MM.1S (cell line): ENCODE measurements at regions not wholly inside any gene's neighbourhood (a gene's known extent, or its start where the extent isn't known, plus 50 kb on each side); places are given as distances from the start of the nearest gene placed in this dataset.

Experiments
- DNase-seq: peaks from one replicate; pipeline ENCODE4 v3.0.0-alpha.2; 2015
- H2AFZ ChIP-seq: fragments of 300-600 bp; sonication (generic); 2 replicates; pipeline ENCODE4 v1.6.0; 2016; ENCODE audit warnings: antibody characterized with exemption, low read length
- H3F3A ChIP-seq: fragments of 300-600 bp; sonication (generic); 2 replicates; pipeline ENCODE4 v1.6.1; 2016; ENCODE audit warnings: mild to moderate bottlenecking, antibody characterized with exemption, low read length, moderate library complexity, mixed read lengths; ENCODE audit not compliant: insufficient read depth
- H3K27ac ChIP-seq: fragments of 300-600 bp; sonication (generic); 2 replicates; pipeline ENCODE4 v1.5.1; 2016; ENCODE audit warnings: mild to moderate bottlenecking, low read length
- H3K27me3 ChIP-seq: fragments of 300-600 bp; sonication (generic); replicated peaks from 2 replicates; pipeline ENCODE4 v1.6.0; 2016; ENCODE audit warnings: low read length; ENCODE audit not compliant: insufficient read depth
- H3K36me3 ChIP-seq: fragments of 300-600 bp; sonication (generic); replicated peaks from 2 replicates; pipeline ENCODE4 v1.6.1; 2016; ENCODE audit warnings: mild to moderate bottlenecking, low read length, mixed read lengths; ENCODE audit not compliant: insufficient read depth
- H3K4me1 ChIP-seq: fragments of 300-600 bp; sonication (generic); 2 replicates; pipeline ENCODE4 v1.6.1; 2016; ENCODE audit warnings: low read length, mixed read lengths
- H3K4me2 ChIP-seq: fragments of 300-600 bp; sonication (generic); 2 replicates; pipeline ENCODE4 v1.6.0; 2016; ENCODE audit warnings: low read depth, low read length
- H3K4me3 ChIP-seq: fragments of 300-600 bp; sonication (generic); 2 replicates; pipeline ENCODE4 v1.5.1; 2016; ENCODE audit warnings: low read length, mixed read lengths
- H3K79me2 ChIP-seq: fragments of 300-600 bp; sonication (generic); 2 replicates; pipeline ENCODE4 v1.6.1; 2016; ENCODE audit warnings: mixed run types, low read length, mixed read lengths
- H3K9ac ChIP-seq: fragments of 300-600 bp; sonication (generic); 2 replicates; pipeline ENCODE4 v1.6.1; 2016; ENCODE audit warnings: low read length, mixed read lengths
- H3K9me2 ChIP-seq: fragments of 300-600 bp; sonication (generic); replicated peaks from 2 replicates; pipeline ENCODE4 v1.6.1; 2016; ENCODE audit warnings: mild to moderate bottlenecking, low read length, mixed read lengths; ENCODE audit not compliant: insufficient read depth
- H3K9me3 ChIP-seq: fragments of 300-600 bp; sonication (generic); replicated peaks from 2 replicates; pipeline ENCODE4 v1.6.1; 2016; ENCODE audit warnings: mild to moderate bottlenecking, low read length, mixed read lengths; ENCODE audit not compliant: insufficient read depth
- H4K20me1 ChIP-seq: fragments of 300-600 bp; sonication (generic); 2 replicates; pipeline ENCODE4 v1.6.1; 2016; ENCODE audit warnings: mild to moderate bottlenecking, low read length, moderate library complexity, mixed read lengths; ENCODE audit not compliant: insufficient read depth
- EZH2 ChIP-seq: fragments of 300-600 bp; sonication (generic); optimal IDR thresholded peaks from 2 replicates; pipeline ENCODE3; 2017; ENCODE audit warnings: low read depth, mild to moderate bottlenecking, antibody characterized with exemption, low read length, mixed read lengths
- EZH2phosphoT487 ChIP-seq: fragments of 300-600 bp; sonication (generic); IDR thresholded peaks from 2 replicates; pipeline ENCODE4 v1.6.1; 2018; ENCODE audit warnings: antibody characterized with exemption, low read length
- TF ChIP-seq, protein P1 (sequence below): fragments of 300-600 bp; sonication (generic); IDR thresholded peaks from 2 replicates; pipeline ENCODE4 v1.5.1; 2016; ENCODE audit warnings: antibody characterized with exemption, low read length, mixed read lengths

- Histone ChIP-seq H3K27me3 (no peaks in the 10 kb centered on the region), H3K9me2 (no peaks in the 10 kb centered on the region), H3K4me3 (no peak overlapping the region), H2AFZ (no peak overlapping the region), H3K27ac (no peak overlapping the region), H3K4me2 (no peak overlapping the region), H3K9ac (no peak overlapping the region), H4K20me1 (no peaks in the 10 kb centered on the region), H3K36me3 (no peaks in the 10 kb centered on the region), H3K4me1 (no peaks in the 10 kb centered on the region), H3F3A (no peaks in the 10 kb centered on the region), H3K79me2 (no peaks in the 10 kb centered on the region), H3K9me3 (no peaks in the 10 kb centered on the region)
- no peak for TF ChIP-seq EZH2phosphoT487
- TF ChIP-seq, protein P1, sequence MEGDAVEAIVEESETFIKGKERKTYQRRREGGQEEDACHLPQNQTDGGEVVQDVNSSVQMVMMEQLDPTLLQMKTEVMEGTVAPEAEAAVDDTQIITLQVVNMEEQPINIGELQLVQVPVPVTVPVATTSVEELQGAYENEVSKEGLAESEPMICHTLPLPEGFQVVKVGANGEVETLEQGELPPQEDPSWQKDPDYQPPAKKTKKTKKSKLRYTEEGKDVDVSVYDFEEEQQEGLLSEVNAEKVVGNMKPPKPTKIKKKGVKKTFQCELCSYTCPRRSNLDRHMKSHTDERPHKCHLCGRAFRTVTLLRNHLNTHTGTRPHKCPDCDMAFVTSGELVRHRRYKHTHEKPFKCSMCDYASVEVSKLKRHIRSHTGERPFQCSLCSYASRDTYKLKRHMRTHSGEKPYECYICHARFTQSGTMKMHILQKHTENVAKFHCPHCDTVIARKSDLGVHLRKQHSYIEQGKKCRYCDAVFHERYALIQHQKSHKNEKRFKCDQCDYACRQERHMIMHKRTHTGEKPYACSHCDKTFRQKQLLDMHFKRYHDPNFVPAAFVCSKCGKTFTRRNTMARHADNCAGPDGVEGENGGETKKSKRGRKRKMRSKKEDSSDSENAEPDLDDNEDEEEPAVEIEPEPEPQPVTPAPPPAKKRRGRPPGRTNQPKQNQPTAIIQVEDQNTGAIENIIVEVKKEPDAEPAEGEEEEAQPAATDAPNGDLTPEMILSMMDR, result peak; percentile 10; the same call in 1 of the 2 replicates
- DNase-seq, result no peak
Observed at GRCh38 chr10:2619472-2619871, 447.9 kb upstream of the PFKP start.

- Histone ChIP-seq H3K9me3 (no peaks in the 10 kb centered on the region), H3F3A (no peaks in the 10 kb centered on the region), H3K9ac (no peak overlapping the region), H3K79me2 (no peaks in the 10 kb centered on the region), H3K27ac (no peak overlapping the region), H3K27me3 (no peaks in the 10 kb centered on the region), H2AFZ (no peak overlapping the region), H3K4me1 (no peaks in the 10 kb centered on the region), H4K20me1 (no peaks in the 10 kb centered on the region), H3K36me3 (no peaks in the 10 kb centered on the region), H3K9me2 (no peaks in the 10 kb centered on the region), H3K4me3 (no peak overlapping the region), H3K4me2 (no peak overlapping the region)
- TF ChIP-seq EZH2phosphoT487, result no peak
- no peak for TF ChIP-seq EZH2
- TF ChIP-seq, protein P1, result no peak
- DNase-seq, result no peak
Observed at GRCh38 chr10:2618690-2619089, 448.7 kb upstream of the PFKP start.

- Histone ChIP-seq H3K9ac (no peak overlapping the region), H3K27me3 (no peaks in the 10 kb centered on the region), H3K36me3 (no peaks in the 10 kb centered on the region), H4K20me1 (no peaks in the 10 kb centered on the region), H3K4me1 (no peaks in the 10 kb centered on the region), H3F3A (no peaks in the 10 kb centered on the region), H3K9me2 (no peaks in the 10 kb centered on the region), H2AFZ (no peak overlapping the region), H3K9me3 (no peaks in the 10 kb centered on the region), H3K79me2 (no peaks in the 10 kb centered on the region), H3K4me3 (no peak overlapping the region), H3K27ac (no peak overlapping the region), H3K4me2 (no peak overlapping the region)
- no peak for DNase-seq
- TF ChIP-seq, protein P1, result no peak
Observed at GRCh38 chr10:2616215-2616614, 451.1 kb upstream of the PFKP start.

DNA sequence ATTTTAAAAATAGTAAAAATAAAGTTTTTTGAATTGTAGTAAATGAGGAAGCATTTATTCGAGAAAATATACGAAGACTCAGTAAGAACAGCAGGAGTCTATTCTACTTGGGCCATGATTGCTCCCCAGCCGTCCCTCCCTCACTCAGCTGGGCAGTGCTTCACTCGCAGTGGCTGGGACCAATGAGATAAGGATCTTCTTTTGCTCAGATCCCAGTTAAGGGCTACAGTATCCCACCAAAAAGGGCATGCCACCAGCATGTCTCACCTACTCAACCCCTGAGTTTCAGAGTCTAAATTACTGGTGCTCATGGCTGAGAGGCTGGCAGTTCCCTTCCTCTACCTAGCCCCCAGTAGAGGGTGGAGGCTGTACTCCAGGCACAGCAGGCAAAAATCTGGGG lies 455.7 kb upstream of the PFKP start:
- H2AFZ ChIP-seq, result no peak overlapping the region
- H3K79me2 ChIP-seq, result no peaks in the 10 kb centered on the region
- TF ChIP-seq EZH2 (no peak), EZH2phosphoT487 (no peak)
- TF ChIP-seq, protein P1, result no peak
- H3K9me2 ChIP-seq, result no peaks in the 10 kb centered on the region
- no peak overlapping the region for H3K4me2 ChIP-seq
- no peaks in the 10 kb centered on the region for H3K27me3 ChIP-seq
- DNase-seq, result no peak
- H3K27ac ChIP-seq, result no peak overlapping the region
- no peaks in the 10 kb centered on the region for H3K36me3 ChIP-seq
- H3K4me3 ChIP-seq, result no peak overlapping the region
- no peaks in the 10 kb centered on the region for H3K9me3 ChIP-seq
- H3F3A ChIP-seq, result no peaks in the 10 kb centered on the region
- H3K4me1 ChIP-seq, result no peaks in the 10 kb centered on the region
- no peak overlapping the region for H3K9ac ChIP-seq
- no peaks in the 10 kb centered on the region for H4K20me1 ChIP-seq
